GM10248 (cell line): ENCODE measurements at regions not wholly inside any gene's neighbourhood (a gene's known extent, or its start where the extent isn't known, plus 50 kb on each side); places are given as distances from the start of the nearest gene placed in this dataset.

Source experiments
- CTCF ChIA-PET: fragments of 300-600 bp; sonication (Branson Sonifier 250); formaldehyde crosslinking; extraction: SDS; loops from one replicate; lab custom pipeline; 2021; ENCODE audit warnings: antibody characterized with exemption; lab: Yijun Ruan, JAX
- POLR2A ChIA-PET: fragments of 350-650 bp; sonication (Branson Sonifier 250); formaldehyde crosslinking; extraction: SDS; loops from one replicate; lab custom pipeline; 2020; ENCODE audit warnings: antibody characterized with exemption; lab: Yijun Ruan, JAX
- DNase-seq: peaks from one replicate; pipeline ENCODE4 v3.0.0; 2012; ENCODE audit errors: extremely low spot score
- TF ChIP-seq, protein P1 (sequence below): IDR thresholded peaks from 2 replicates; pipeline ENCODE4 v1.5.1; 2012; ENCODE audit warnings: mild to moderate bottlenecking, low read depth; ENCODE audit errors: extremely low read depth, missing control alignments, control extremely low read depth

DNA sequence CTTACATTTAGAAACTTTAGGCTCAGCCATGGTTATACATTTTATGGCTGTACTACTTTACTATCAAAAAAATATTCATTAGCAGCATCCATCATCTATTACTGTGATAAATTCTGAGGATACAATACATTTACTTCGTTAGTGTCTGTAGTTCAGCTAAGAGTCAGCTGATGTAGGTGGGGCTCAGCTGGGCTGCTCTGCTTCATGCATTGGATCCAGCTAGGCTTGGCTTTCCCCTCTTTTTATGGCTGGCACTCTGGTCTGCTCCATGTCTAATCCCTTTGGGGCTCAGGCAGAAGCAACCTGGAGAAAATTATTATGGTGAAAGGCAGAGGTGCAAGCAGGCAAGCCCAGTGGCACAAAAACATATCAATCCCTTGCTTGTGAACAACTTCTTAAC, 930.1 kb upstream of the NR2F2 start:
- ChIA-PET CTCF (no interaction called here), POLR2A (no interaction called here)
- no peak for DNase-seq
- TF ChIP-seq, protein P1, sequence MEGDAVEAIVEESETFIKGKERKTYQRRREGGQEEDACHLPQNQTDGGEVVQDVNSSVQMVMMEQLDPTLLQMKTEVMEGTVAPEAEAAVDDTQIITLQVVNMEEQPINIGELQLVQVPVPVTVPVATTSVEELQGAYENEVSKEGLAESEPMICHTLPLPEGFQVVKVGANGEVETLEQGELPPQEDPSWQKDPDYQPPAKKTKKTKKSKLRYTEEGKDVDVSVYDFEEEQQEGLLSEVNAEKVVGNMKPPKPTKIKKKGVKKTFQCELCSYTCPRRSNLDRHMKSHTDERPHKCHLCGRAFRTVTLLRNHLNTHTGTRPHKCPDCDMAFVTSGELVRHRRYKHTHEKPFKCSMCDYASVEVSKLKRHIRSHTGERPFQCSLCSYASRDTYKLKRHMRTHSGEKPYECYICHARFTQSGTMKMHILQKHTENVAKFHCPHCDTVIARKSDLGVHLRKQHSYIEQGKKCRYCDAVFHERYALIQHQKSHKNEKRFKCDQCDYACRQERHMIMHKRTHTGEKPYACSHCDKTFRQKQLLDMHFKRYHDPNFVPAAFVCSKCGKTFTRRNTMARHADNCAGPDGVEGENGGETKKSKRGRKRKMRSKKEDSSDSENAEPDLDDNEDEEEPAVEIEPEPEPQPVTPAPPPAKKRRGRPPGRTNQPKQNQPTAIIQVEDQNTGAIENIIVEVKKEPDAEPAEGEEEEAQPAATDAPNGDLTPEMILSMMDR, result no peak

DNA sequence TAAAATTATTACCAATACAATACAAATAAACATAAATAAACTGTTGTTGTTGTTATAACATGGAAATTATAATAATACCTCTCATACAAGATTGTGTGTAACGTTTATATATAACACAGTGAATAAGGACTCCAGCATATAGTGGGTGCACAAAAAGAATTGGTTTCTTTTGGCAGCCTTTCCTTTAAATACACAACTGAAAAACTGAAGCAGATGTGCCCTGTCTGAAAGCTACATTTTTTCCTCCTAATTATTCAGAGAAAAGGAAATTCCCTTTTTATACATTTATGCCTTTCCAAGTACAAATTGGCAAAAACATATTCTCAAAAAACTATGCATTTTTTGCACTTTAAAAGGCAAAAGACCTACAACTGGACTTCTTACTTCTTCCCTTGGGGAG, 928.9 kb upstream of the NR2F2 start:
- ChIA-PET POLR2A (no interaction called here), CTCF (no interaction called here)
- no peak for DNase-seq
- TF ChIP-seq, protein P1, result no peak

DNA sequence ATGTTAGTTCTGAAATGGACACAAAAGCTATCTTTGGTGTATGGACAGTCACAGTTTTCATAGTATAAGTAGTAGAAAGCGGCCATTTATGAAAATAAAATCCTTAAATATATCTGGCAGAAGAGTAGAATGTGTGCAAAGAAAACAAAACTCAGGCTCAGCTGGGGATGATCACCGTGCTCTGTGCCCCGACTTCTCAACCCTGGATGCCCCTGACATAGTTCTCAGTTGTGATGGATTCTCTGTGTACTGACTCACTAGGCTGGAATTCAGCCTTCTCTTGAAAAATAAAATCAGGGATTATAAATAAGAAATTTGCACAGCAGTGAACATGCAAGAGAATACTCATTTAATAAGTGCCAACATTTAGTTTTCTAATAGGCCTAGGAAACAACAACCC, 925.1 kb upstream of the NR2F2 start:
- ChIA-PET POLR2A (no interaction called here), CTCF (interaction anchor here (1.7 kb wide), 1 partner anchor 9 kb away, joined by 4 read pairs; no protein-coding TSS in a partner anchor)
- no peak for DNase-seq
- TF ChIP-seq, protein P1, result no peak

DNA sequence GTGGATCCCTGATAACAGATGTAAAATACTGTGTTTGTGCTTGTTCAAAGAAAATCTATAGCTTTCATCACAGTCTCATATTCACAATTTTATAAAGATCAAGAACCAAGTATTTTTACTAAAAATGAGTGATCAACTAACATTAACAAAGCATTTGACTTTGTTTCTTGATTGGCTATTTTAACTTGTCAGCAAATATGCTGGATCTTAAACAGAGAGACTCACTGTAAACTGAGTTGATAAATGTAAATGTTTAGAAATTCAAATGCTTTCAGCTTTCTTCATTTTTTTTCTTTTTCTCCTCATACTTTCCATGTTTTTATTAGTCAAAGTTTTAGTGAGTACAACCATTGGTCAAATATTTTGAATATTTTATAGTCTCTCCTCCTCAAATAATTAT, 923.0 kb upstream of the NR2F2 start:
- no peak for DNase-seq
- CTCF ChIA-PET, result interaction anchor here (1.6 to 1.8 kb wide), 3 partner anchors 10 to 29 kb away, joined by 4 to 5 read pairs (median 4); no protein-coding TSS in a partner anchor
- TF ChIP-seq, protein P1, result no peak
- POLR2A ChIA-PET, result no interaction called here

DNA sequence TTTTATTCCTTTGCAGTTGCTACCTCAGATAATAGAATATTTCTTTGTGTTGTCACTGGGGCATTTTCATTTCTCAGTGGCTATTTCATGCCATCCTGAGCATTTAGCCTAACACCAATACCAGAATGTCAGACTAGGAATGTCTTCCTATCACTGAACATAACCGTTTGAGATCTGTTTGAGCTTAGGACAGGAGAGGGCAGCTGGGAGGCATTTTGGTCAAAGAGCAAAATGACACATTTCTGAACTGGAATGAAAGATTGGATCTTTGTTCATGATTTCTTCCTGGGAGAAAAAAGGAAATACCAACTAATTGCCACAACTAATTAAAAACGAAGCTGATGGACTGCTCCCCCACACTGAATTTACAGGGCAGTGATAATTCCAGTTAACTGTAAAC, 921.3 kb upstream of the NR2F2 start:
- TF ChIP-seq, protein P1, result no peak
- no peak for DNase-seq
- CTCF ChIA-PET, result interaction anchor here (1.6 kb wide), 1 partner anchor 8 kb away, joined by 4 read pairs; no protein-coding TSS in a partner anchor
- POLR2A ChIA-PET, result no interaction called here

DNA sequence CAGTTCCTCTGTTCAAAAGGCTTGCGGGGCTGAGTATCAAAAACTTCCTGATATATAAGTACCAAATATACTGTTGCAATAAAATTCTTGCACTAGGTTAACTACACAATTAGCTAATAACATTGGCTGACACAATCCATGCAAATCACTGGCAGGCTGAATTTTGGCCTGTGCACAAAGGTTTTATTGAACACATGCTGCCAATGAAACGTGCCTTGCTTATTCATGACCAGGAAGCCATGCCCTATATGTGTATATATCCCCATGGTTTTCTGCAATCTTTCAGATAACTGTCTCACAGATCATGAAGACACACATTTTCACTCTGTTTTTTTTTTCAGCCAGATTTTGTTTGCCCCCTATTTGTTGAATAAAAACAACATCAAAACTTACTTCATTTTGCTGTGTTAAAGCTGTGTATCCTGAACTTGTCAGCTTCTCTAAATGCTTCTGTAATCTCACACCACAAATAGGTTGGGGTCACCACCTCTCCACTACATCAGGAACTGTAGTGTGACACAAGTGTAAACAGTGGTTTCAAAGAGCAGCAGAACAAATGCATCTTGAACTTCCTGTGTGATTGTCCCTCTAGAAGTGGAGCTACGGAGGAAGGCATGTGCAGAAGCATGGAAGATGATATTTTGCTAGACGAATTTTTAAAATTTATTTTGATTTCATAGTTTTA, 920.7 kb upstream of the NR2F2 start:
- ChIA-PET POLR2A (no interaction called here), CTCF (interaction anchor here (1.8 kb wide), 1 partner anchor 40 kb away, joined by 5 read pairs; no protein-coding TSS in a partner anchor)
- DNase-seq, result no peak
- TF ChIP-seq, protein P1, result no peak
